SKM-1 (cell line): ENCODE measurements at regions not wholly inside any gene's neighbourhood (a gene's known extent, or its start where the extent isn't known, plus 50 kb on each side); places are given as distances from the start of the nearest gene placed in this dataset.
A peak's percentile ranks its signal among the peaks of the same experiment; 100 is the strongest.
"Not testable (repeated sequence)": the region's sequence is repeated elsewhere in the genome, so short reads cannot be mapped to it uniquely, and the experiment has no call there.

ENCODE experiments used
- DNase-seq: peaks from one replicate; lab custom pipeline; 2025; ENCODE audit not compliant: unreplicated experiment; lab: John Stamatoyannopoulos, UW

GRCh38 chr7:113610572-113610971 is 308.2 kb downstream of the PPP1R3A start:
- DNase-seq, result no peak

DNA sequence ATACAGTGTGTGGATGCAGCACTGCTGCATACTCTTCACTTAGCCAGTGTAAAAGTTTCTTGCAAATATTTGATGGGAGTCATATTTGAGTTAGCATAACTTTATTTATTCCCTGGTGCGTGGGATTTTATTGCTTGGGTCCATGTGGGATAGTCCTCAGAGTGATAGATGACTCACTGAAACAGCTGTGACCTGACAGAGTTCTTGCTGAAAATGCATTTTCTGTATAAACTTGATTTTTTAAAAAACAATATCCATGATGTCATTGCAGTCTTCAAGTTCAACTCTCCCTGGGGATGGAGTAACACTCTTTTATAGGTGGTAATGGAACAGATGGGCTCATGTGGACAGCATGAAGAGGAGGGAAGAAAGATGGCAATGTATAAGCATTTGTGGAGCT is 310.0 kb downstream of the PPP1R3A start:
- no peak for DNase-seq

- no peak for DNase-seq
Observed at GRCh38 chr7:113606325-113606724, 312.5 kb downstream of the PPP1R3A start.

- not testable (repeated sequence) for DNase-seq
Observed at GRCh38 chr7:113600428-113600827, 318.4 kb downstream of the PPP1R3A start.

- not testable (repeated sequence) for DNase-seq
Observed at GRCh38 chr7:113593455-113593854, 325.4 kb downstream of the PPP1R3A start.

- DNase-seq, result not testable (repeated sequence)
Observed at GRCh38 chr7:113592924-113593323, 325.9 kb downstream of the PPP1R3A start.

- DNase-seq, result no peak
Observed at GRCh38 chr7:113582471-113582870, 336.3 kb downstream of the PPP1R3A start.

DNA sequence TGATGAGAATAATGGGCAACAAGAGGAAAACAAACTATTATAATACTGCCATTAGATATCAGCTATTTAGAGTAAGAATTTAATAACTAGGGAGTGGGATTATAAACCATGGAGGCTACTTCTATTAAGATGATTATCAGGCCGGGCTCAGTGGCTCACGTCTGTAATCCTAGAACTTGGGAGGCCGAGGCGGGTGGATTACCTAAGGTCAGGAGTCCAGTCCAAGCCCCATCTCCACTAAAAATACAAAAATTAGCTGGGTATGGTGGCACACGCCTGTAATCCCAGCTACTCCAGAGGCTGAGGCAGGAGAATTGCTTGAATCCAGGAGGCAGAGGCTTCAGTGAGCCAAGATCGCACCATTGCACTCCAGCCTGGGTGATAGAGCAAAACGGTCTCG is 355.6 kb downstream of the PPP1R3A start:
- DNase-seq, result not testable (repeated sequence)

- no peak for DNase-seq
Observed at GRCh38 chr7:113562801-113563200, 356.0 kb downstream of the PPP1R3A start.

DNA sequence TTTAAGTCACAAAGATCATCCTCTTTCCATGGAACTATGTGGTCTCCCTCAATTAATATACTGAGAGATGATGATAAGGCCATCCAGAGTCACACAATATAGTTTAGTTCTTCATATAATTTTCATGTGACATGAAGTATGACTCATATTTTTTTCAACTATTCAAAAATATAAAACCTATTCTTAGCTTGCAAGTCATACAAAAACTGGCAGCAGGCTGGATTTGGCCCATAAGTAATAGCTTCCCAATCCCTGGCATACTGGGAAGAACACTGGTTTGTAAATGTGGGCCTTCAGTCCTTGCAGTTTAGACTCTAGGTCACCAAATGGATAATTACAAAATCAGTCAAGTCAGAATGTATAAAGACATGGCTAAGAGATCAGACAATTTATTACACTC is 356.6 kb downstream of the PPP1R3A start:
- DNase-seq, result no peak

DNA sequence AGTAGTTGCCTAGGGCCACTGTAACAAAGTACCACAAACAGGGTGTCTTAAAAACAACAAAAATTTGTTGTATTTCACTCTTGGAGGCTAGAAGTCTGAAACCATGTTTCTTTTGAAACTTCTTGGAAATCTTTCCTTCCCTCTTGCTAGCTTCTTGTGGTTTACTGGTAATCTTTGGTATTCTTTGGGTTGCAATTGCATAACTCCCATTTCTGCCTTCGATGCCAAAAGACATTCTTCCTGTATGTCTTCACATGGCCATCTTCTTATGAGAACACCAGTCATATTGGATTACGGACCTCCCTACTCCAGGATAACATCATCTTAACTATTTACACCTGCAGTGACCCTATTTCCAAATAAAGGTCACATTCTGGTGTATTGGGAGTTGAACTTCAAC is 357.4 kb downstream of the PPP1R3A start:
- DNase-seq, result peak; percentile 52

GRCh38 chr7:113550966-113551365 is 367.8 kb downstream of the PPP1R3A start:
- DNase-seq, result no peak

GRCh38 chr7:113548561-113548960 is 370.2 kb downstream of the PPP1R3A start:
- no peak for DNase-seq

GRCh38 chr7:113548137-113548536 is 370.7 kb downstream of the PPP1R3A start:
- DNase-seq, result no peak

DNA sequence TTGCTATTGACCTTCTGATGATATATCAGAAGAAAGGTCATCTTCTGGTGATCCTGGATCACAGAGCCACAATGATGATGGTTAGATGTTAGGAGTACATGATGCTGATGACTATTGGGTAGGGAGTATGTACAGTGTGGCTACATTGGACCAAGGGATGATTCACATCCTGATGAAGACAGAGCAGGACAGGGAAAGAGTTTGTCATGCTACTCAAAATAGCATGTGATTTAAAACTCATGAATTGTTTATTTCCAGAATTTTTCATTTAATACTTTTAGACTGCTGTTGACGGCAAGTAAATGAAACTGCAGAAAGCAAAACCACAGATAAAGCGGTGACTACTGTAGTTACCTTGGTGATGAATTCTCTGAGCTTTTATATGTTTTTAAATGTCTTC is 397.3 kb downstream of the PPP1R3A start:
- DNase-seq, result no peak

GRCh38 chr7:113519472-113519871 is 399.3 kb downstream of the PPP1R3A start:
- no peak for DNase-seq

GRCh38 chr7:113504691-113505090 is 386.3 kb upstream of the SMIM30 start:
- no peak for DNase-seq

DNA sequence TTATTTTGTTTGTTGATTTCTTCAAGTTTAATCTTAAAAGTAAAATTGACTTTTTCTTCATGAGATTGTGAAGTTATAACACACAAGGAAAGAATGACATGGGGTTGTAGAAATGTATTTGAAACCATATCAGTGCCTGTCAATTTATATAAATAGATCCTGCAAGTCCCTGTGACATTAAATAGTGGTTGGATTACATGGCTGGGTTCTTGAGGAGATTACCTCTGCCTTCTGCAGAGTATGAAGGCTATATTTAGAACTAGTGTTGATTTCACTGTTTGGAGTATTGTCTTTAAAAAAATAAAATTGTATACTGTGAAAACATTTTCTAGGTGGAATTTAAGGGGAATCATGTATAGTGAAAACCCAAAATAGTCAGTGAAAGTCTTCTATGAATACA is 385.8 kb upstream of the SMIM30 start:
- DNase-seq, result no peak

GRCh38 chr7:113496586-113496985 is 378.2 kb upstream of the SMIM30 start:
- not testable (repeated sequence) for DNase-seq

DNA sequence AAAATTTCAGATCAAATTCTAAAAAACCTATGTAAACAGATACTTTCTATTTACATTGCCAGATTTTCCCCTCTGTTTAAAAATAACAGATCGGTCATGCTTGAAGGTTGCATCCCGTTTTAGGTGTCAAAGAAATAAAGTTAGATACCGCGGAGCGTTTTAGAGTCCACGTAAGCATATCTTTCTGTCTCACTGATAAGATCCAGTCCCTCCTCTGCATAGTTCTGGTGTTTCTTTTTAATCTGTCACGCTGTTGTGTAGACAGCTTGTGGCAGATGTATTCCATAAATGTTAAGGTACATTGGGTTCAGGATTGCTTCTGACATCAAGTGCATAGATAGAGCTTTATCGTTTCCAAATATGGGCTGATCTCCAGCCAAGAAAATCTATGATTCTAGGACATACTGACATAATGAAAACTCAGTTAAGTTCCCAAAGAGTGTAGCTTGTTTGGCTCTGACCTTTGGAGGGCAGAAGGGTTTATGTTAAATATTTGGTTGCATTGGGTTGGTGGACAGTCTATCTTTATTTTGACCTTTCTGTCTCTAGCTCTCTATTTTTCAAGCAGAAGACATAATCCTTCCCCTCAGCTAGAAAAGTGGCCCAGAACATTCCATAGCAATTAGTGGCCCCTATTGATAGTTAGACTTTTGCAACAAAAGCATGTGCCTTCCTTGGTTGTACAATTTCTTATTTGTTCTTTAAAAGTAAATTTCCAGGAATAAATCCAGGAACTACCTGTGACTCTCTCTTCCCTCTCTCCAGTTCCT is 376.6 kb upstream of the SMIM30 start:
- DNase-seq, result not testable (repeated sequence)

DNA sequence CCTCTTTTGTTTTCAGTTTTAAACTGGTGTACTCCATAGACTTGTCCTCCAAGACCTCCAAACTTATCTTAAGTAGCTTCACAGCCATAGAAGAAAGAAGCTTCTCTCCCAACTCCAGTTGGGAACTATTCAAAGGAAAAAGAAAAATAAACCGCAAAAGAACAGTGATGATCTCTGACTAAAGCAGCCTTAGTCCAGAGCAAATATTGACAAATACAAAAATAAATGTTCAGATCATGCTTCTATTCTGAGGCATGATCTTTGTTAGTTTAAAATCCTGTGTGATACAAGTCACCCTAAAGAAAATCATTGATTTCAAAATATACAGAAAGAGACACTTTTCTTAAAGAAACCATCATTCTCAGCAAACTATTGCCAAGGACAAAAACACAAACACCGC is 373.0 kb upstream of the SMIM30 start:
- DNase-seq, result no peak

DNA sequence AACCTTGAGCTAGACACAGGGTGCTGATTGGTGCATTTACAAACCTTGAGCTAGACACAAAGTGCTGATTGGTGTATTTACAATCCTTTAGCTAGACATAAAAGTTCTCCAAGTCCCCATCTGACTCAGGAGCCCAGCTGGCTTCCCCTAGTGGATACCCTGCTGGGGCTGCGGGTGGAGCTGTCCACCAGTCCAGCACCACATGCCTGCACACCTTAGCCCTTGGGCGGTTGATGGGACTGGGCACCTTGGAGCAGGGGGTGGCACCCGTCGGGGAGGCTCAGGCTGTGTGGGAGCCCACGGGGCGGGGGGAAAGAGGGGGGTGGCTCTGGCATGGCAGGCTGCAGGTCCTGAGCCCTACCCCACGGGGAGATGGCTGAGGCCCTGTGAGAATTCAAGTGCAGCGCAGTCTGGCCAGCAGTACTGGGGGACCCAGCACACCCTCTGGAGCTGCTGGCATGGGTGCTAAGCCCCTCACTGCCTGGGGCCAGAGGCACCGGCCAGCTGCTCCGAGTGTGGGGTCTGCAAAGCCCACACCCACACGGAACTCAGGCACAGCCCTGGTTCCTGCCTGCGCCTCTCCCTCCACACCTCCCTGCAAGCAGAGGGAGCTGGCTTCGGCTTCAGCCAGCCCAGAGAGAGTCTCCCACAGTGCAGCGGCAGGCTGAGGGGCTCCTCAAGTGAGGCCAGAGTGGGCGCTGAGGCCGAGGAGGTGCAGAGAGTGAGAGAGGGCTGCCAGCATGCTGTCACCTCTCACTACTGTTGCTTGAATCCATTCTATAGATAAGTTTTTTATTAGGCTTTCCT is 369.8 kb upstream of the SMIM30 start:
- no peak for DNase-seq
